ENCODE measurements at regions not wholly inside any gene's neighbourhood (a gene's known extent, or its start where the extent isn't known, plus 50 kb on each side); places are given as distances from the start of the nearest gene placed in this dataset.

DNA sequence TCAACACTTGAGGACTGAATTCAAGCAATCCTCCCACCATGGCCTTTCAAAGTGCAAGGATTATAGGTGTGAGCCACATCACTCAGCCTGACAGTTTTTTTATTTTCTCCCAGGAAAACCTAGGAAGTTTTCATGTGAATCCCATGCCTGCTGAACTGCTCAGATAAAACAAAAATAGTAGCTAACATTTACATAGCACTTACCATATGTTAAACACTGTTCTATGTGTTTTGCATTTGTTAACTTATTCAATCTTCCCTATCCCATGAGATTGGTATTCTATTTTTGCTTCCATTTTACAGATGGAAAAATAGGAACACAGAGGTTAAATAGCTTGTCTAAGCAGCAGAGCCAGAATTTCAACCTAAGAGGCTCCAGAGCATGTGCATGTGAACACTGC lies 157.4 kb upstream of the KCTD1 start (continued):
- TF ChIP-seq FOXM1 (IDR thresholded peaks at IDR 0.05; ENCODE audit: low read depth) (no peak), GATA2 (CRISPR knock-in tag; IDR thresholded peaks at IDR 0.05) (no peak), RCOR1 (IDR thresholded peaks at IDR 0.05; ENCODE audit: low read length) (no peak), TAF1 (IDR thresholded peaks at IDR 0.05; ENCODE audit: borderline replicate concordance, low read depth, low read length) (no peak), YY1 (IDR thresholded peaks at IDR 0.05; ENCODE audit: low read depth) (no peak), RXRA (IDR thresholded peaks at IDR 0.05; ENCODE audit: borderline replicate concordance, low read depth) (no peak)

DNA sequence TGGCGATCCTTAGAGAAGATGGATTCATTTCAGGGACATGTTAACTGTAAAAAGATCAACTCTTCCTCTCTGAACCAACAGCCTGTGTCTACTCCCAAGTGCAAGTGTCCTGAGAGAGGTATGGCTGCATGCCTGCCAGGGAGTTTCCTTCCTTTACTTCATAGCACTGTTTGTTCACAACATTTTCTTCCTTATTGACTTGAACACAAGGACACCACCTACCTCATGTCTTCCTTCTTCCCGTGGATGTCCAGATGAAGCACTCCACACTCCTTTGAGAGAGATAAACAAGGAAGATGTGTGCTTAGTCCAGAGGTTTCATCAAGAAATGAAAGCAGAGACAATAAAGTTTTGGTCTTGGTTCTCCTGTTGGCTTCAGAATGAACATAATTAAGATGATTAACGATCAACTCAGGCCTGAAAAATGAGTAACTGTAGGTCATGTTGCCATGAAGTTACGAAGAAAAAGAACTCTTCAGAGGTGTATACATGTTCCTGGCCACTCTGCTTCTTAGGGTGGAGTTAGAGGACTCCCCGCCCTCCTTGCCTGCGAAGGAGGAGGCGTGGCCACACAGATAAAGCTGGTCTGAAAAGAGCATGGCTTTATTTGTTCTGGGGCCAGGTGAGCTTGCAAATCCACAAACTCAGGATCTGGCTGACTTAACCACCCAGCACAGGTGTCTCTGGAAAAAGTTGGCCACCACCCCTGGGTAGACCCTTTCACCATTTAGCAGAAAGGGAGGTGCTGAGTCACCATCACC lies 155.0 kb upstream of the KCTD1 start:
- no peak for DNase-seq
- Histone ChIP-seq H3K36me3 (replicated peaks in 1 of 2; ENCODE audit: control insufficient read depth in 1 of 2, insufficient read depth in 2 of 2, low read length in 1 of 2) (no peaks in the 10 kb centered on the region), H3K9me2 (no peaks in the 10 kb centered on the region), H3K4me3 (ENCODE audit: low read depth in 2 of 2, low read length in 1 of 2) (no peak overlapping the region), H3K4me2 (no peak overlapping the region), H3F3A (replicated peaks; ENCODE audit: insufficient read depth) (no peaks in the 10 kb centered on the region), H3K79me2 (ENCODE audit: insufficient read depth) (no peaks in the 10 kb centered on the region), H3K27ac (ENCODE audit: low read depth in 2 of 2, low read length in 1 of 2) (no peak overlapping the region), H2AFZ (ENCODE audit: low read depth) (no peak overlapping the region), H3K9me3 (no peaks in the 10 kb centered on the region), H4K20me1 (ENCODE audit: insufficient read depth) (no peaks in the 10 kb centered on the region), H3K27me3 (ENCODE audit: insufficient read depth) (no peaks in the 10 kb centered on the region), H3K9ac (no peak overlapping the region), H3K4me1 (ENCODE audit: control insufficient read depth in 1 of 2, insufficient read depth in 2 of 2, low read depth in 1 of 2, low read length in 1 of 2) (no peaks in the 10 kb centered on the region)
- ChIA-PET POLR2A (no interaction called here), CTCF (no interaction called here)
- TF ChIP-seq MEF2A (IDR thresholded peaks at IDR 0.05; ENCODE audit: borderline replicate concordance, low read depth), result no peak
- TF ChIP-seq NFIC (IDR thresholded peaks at IDR 0.05; ENCODE audit: borderline replicate concordance), result no peak
- TF ChIP-seq SIN3A (IDR thresholded peaks at IDR 0.05; ENCODE audit: borderline replicate concordance, low read depth, low read length), result no peak
- TF ChIP-seq TAF1 (IDR thresholded peaks at IDR 0.05; ENCODE audit: borderline replicate concordance, low read depth, low read length), result no peak
- TF ChIP-seq USF1 (IDR thresholded peaks at IDR 0.05; ENCODE audit: borderline replicate concordance, low read depth), result no peak
- no peak for TF ChIP-seq RCOR1 (IDR thresholded peaks at IDR 0.05; ENCODE audit: low read length)
- no peak for TF ChIP-seq FOXM1 (IDR thresholded peaks at IDR 0.05; ENCODE audit: low read depth)
- no peak for TF ChIP-seq GABPA (IDR thresholded peaks at IDR 0.05; ENCODE audit: low read depth)
- TF ChIP-seq YY1 (IDR thresholded peaks at IDR 0.05; ENCODE audit: low read depth), result no peak
- no peak for TF ChIP-seq FOSL2 (IDR thresholded peaks at IDR 0.05; ENCODE audit: borderline replicate concordance, low read depth)
- WGBS (ENCODE audit: low lambda C conversion rate), result 57% methylated on average over 7 of the region's 7 CpGs

DNA sequence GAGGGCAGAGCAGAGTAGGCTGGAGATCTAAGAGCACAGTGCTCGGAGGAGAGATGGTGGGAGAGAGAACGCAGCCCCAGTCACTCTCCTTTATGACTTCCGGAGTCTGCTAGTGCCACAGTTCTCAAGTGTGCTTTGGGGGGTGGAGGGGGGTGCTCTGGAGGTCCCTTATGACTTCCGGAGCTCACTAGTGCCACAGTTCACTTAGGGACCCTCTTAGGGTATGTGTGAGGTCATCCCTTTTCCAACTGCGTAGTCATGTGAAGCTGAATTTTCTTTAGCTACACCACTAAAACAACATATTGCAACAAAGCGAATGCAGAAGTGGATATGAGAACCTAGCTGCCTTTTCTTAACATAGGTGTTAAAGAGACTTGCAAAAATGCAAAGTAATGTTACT lies 153.7 kb upstream of the KCTD1 start:
- H3K4me3 ChIP-seq (ENCODE audit: low read depth in 2 of 2, low read length in 1 of 2), result no peak overlapping the region
- H3F3A ChIP-seq (replicated peaks; ENCODE audit: insufficient read depth), result no peaks in the 10 kb centered on the region
- no peaks in the 10 kb centered on the region for H3K79me2 ChIP-seq (ENCODE audit: insufficient read depth)
- H3K27me3 ChIP-seq (ENCODE audit: insufficient read depth), result no peaks in the 10 kb centered on the region
- H3K9ac ChIP-seq, result no peak overlapping the region
- no peak overlapping the region for H3K4me2 ChIP-seq
- ChIA-PET CTCF (no interaction called here), POLR2A (interaction anchor here (1.2 kb wide), 1 partner anchor 45 kb away, joined by 4 read pairs; no protein-coding TSS in a partner anchor)
- no peaks in the 10 kb centered on the region for H3K36me3 ChIP-seq (replicated peaks in 1 of 2; ENCODE audit: control insufficient read depth in 1 of 2, insufficient read depth in 2 of 2, low read length in 1 of 2)
- DNase-seq, result no peak
- TF ChIP-seq RCOR1 (IDR thresholded peaks at IDR 0.05; ENCODE audit: low read length), result no peak
- TF ChIP-seq, protein P1, sequence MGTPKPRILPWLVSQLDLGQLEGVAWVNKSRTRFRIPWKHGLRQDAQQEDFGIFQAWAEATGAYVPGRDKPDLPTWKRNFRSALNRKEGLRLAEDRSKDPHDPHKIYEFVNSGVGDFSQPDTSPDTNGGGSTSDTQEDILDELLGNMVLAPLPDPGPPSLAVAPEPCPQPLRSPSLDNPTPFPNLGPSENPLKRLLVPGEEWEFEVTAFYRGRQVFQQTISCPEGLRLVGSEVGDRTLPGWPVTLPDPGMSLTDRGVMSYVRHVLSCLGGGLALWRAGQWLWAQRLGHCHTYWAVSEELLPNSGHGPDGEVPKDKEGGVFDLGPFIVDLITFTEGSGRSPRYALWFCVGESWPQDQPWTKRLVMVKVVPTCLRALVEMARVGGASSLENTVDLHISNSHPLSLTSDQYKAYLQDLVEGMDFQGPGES (IDR thresholded peaks at IDR 0.05; ENCODE audit: low read depth, low read length), result no peak
- H2AFZ ChIP-seq (ENCODE audit: low read depth), result no peak overlapping the region
- no peaks in the 10 kb centered on the region for H3K4me1 ChIP-seq (ENCODE audit: control insufficient read depth in 1 of 2, insufficient read depth in 2 of 2, low read depth in 1 of 2, low read length in 1 of 2)
- H3K9me3 ChIP-seq, result no peaks in the 10 kb centered on the region
- 64% methylated on average over 6 of the region's 6 CpGs for WGBS (ENCODE audit: low lambda C conversion rate)
- H3K27ac ChIP-seq (ENCODE audit: low read depth in 2 of 2, low read length in 1 of 2), result no peak overlapping the region
- H4K20me1 ChIP-seq (ENCODE audit: insufficient read depth), result no peaks in the 10 kb centered on the region
- H3K9me2 ChIP-seq, result no peaks in the 10 kb centered on the region

Data from SK-N-SH (cell line).